ENCODE measurements at regions not wholly inside any gene's neighbourhood (a gene's known extent, or its start where the extent isn't known, plus 50 kb on each side); places are given as distances from the start of the nearest gene placed in this dataset.

DNA sequence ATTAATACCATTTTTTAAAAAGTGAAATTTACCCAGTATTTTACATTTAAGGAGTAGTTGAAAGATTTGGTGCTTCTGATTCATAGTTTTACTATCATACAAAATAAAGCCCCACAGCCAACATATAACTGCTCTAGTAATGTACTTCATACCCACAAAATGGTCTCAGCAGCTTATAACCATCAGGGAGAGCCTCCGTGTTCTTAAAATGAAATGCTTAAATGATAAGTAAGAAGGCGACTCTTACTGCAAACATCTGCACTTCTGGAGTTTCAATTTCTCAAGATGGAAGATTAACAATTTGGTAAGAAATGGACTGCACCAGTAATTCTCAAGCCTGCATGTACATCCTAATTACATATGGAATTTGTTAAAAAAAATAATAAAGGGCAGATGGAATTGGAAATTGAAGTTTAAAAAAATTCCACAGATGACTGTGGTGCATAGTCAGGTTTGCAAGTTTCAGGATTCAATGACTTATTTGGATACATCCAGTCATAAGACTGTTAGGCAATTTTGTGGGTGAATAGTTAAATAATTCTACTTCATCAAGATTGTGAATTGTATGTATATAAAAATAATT, 461.0 kb downstream of the KIF20B start:
- ATAC-seq: no peak
- Histone ChIP-seq H3K9me3 (no peaks in the 10 kb centered on the region), H3K4me3 (no peak overlapping the region), H3K36me3 (no peaks in the 10 kb centered on the region), H3K4me1 (no peaks in the 10 kb centered on the region), H3K27me3 (no peaks in the 10 kb centered on the region), H3K27ac (no peak overlapping the region)
- intact Hi-C loops (cut with DNase I; ENCODE audit: low total_unique reads) (no loop called here), in situ Hi-C loops (cut with MboI; ENCODE audit: low sequenced_read_pairs in 4 of 4) (no loop called here)
- DNase-seq: no peak
- TF ChIP-seq, protein P1, sequence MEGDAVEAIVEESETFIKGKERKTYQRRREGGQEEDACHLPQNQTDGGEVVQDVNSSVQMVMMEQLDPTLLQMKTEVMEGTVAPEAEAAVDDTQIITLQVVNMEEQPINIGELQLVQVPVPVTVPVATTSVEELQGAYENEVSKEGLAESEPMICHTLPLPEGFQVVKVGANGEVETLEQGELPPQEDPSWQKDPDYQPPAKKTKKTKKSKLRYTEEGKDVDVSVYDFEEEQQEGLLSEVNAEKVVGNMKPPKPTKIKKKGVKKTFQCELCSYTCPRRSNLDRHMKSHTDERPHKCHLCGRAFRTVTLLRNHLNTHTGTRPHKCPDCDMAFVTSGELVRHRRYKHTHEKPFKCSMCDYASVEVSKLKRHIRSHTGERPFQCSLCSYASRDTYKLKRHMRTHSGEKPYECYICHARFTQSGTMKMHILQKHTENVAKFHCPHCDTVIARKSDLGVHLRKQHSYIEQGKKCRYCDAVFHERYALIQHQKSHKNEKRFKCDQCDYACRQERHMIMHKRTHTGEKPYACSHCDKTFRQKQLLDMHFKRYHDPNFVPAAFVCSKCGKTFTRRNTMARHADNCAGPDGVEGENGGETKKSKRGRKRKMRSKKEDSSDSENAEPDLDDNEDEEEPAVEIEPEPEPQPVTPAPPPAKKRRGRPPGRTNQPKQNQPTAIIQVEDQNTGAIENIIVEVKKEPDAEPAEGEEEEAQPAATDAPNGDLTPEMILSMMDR (IDR thresholded peaks at IDR 0.05 in 4 of 5, conservative IDR thresholded peaks at IDR 0.05 in 1 of 5): no peak

DNA sequence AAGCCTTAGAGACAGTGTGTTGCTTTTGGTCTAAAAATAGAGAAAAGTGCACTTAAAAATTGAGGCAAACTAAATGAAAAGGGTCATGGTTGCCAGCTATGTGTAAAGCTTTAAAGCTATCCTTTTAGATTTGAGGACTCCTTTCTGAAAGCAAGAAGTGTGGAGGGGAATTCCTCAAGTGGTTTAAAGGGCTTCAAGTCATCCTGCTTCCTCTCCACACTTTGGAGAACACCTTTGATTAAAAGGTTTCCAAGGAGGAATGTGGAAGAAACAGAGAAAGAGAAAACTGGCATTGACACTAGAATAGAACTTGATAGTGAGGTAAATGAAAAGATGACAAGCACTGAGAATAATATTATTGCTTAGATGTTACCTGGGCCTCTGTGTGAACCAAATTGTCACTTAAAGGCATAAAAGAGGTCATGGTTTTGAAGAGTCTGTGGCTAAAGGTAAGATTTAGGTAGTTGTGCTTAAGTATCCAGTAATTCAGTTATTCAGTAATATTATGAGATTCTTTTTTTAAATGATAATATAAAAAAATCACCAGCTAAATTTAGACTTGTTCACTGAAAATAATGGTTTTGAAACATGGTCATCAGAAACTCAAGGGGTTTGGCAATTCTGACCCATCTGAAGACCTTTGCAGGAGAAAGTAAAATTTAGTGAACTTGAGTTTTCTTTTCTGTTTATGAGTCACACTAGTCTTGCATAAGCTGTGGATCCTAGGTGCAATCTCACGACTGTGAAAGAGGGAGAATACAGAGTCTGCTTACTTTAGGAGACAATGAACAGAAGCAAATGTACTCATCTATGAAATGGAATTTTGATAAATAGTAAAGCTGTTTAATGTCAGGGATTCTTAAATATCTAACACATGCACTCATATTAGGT, 466.0 kb downstream of the KIF20B start:
- in situ Hi-C loops (cut with MboI; ENCODE audit: low sequenced_read_pairs in 4 of 4) (no loop called here), intact Hi-C loops (cut with DNase I; ENCODE audit: low total_unique reads) (no loop called here)
- Histone ChIP-seq H3K27me3 (no peaks in the 10 kb centered on the region), H3K27ac (no peak overlapping the region), H3K9me3 (no peaks in the 10 kb centered on the region), H3K36me3 (no peaks in the 10 kb centered on the region), H3K4me3 (no peak overlapping the region), H3K4me1 (no peaks in the 10 kb centered on the region)
- DNase-seq (no peak), ATAC-seq (no peak)
- no peak for TF ChIP-seq POLR2A (IDR thresholded peaks at IDR 0.05)
- TF ChIP-seq, protein P1 (IDR thresholded peaks at IDR 0.05 in 4 of 5, conservative IDR thresholded peaks at IDR 0.05 in 1 of 5): no peak

DNA sequence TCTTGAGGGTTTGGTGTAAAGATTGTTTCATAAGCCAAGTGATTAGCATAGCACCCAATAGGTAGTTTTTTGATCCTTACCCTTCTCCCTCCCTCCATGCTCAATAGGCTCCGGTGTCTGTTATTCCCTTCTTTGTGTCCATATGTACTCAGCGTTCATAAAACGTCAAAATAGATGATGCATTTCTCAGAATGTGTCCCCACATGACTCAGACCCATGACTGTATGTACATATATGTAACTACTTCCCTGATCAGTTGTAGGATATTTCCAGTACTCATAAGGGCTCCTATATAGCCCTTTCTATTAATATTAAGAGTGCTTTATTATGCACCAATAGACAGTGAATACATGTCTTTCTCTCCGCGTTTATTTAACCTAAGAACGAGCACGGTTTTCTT, 466.9 kb downstream of the KIF20B start:
- Histone ChIP-seq H3K9me3 (no peaks in the 10 kb centered on the region), H3K4me3 (no peak overlapping the region), H3K27me3 (no peaks in the 10 kb centered on the region), H3K27ac (no peak overlapping the region), H3K36me3 (no peaks in the 10 kb centered on the region), H3K4me1 (no peaks in the 10 kb centered on the region)
- intact Hi-C loops (cut with DNase I; ENCODE audit: low total_unique reads) (no loop called here), in situ Hi-C loops (cut with MboI; ENCODE audit: low sequenced_read_pairs in 4 of 4) (no loop called here)
- no peak for DNase-seq
- ATAC-seq: no peak
- TF ChIP-seq, protein P1 (IDR thresholded peaks at IDR 0.05 in 4 of 5, conservative IDR thresholded peaks at IDR 0.05 in 1 of 5): no peak
- no peak for TF ChIP-seq POLR2A (IDR thresholded peaks at IDR 0.05)

DNA sequence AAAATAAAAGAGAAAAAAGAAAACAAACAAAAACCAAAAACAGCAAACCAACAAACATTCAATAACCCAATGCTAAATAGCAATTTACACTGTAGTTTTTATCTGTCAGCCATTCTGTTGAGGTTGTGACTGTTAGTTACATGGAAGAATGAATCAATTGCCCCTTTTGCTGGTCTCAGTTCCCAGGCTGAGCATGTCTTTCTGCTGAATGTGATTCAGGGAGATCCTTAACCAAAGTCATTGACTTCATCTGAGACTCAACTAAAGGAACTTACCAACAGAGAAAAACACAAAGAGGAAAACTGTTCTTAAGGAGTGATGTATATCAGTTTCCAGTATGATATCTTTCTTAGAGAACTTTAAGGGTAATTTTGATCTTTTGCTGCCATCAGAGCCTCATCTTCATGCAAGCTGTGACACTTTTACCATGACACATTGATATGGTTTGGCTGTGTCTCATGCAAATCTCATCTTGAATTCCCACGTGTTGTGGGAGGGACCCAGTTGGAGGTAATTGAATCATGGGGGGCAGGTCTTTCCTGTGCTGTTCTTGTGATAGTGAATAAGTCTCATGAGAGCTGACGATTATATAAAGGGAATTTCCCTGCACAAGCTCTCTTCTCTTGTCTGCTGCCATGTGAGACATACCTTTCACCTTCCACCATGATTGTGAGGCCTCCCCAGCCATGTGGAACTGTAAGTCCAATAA, 469.8 kb downstream of the KIF20B start:
- no peak for TF ChIP-seq POLR2A (IDR thresholded peaks at IDR 0.05)
- TF ChIP-seq, protein P1 (IDR thresholded peaks at IDR 0.05 in 4 of 5, conservative IDR thresholded peaks at IDR 0.05 in 1 of 5): no peak
- in situ Hi-C loops (cut with MboI; ENCODE audit: low sequenced_read_pairs in 4 of 4): no loop called here
- ATAC-seq (no peak), DNase-seq (no peak)
- Histone ChIP-seq H3K27ac (no peak overlapping the region), H3K36me3 (no peaks in the 10 kb centered on the region), H3K4me1 (no peaks in the 10 kb centered on the region), H3K9me3 (no peaks in the 10 kb centered on the region), H3K4me3 (no peak overlapping the region), H3K27me3 (no peaks in the 10 kb centered on the region)
- intact Hi-C loops (cut with DNase I; ENCODE audit: low total_unique reads): no loop called here

All from gastrocnemius medialis (tissue), 4 donors.